ENCODE measurements at regions not wholly inside any gene's neighbourhood (a gene's known extent, or its start where the extent isn't known, plus 50 kb on each side); places are given as distances from the start of the nearest gene placed in this dataset.

DNA sequence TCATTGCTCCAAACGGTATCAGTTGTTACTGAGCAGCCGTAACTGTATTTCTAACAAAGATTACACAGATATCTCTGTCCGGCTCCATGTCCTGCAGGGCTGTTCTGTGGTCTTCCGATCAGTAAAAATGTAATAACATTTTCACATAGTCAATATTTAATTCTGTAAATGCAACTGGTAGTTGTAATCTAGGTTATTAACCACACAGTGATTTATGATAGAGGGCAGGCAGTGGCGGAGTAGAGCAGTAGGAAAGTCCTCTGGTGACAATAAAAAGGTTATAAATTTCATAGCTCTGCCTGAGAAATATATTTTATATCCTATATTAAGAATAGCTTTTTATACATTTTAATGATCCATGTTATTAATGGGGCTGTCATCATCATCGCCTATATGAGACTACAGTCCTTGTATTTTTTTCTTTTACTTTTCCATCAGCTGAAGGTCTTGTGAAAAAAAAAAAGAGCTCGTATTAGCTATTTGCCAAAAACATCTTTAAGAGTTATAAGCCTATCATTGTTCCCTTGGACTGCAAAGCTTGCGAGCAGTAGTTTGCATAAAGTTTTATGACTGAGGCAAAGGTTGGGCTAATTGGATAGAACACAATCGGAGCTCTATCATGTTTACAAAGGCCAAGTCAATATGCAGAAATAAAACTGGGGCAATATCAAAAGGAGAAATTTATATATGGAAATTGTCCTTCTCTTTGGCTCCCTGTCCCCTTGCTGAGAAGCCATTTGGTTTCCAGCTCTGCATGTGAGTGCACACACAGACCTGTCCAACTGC is 648.0 kb downstream of the IRX1 start:
- DNase-seq = no peak

DNA sequence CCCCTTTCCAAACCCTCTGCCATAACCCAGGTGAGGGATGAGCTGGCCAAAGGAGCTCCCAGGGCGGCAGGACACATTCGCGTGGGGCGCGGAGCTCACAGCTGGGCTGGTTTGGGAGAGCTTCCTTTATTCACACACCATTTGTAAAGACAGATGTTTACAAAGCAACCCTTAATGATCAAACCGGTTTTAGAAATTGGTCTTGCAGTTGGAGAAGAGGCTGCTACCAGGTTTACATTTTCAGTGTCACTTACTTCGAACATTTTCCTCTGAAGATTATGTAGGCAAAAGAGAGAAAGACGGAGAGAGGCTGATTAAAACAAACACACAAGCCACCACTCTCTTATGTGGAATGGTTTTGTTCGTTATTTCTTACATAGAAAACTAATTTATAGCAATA is 648.7 kb downstream of the IRX1 start:
- DNase-seq = no peak

DNA sequence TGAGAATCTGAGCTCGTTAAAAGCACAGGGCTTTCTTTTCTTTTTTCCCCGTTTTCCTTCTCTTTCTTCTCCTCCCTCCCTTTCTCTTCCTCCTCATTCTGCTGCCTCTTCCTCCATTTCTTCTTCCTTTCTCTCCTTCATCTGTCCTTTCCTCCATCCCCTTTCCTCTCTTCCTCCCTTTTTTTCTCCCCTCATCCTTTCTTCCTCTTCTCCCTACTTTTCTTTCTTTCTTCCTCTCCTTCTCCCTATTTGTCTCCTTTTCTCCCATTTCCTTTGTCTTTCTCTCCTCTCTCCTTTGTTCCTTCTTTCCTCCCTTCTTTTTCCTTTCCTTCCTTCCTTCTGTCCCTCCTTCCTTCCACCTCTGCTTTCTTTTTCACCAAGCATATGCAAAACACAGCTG is 649.4 kb downstream of the IRX1 start:
- DNase-seq = no peak

DNA sequence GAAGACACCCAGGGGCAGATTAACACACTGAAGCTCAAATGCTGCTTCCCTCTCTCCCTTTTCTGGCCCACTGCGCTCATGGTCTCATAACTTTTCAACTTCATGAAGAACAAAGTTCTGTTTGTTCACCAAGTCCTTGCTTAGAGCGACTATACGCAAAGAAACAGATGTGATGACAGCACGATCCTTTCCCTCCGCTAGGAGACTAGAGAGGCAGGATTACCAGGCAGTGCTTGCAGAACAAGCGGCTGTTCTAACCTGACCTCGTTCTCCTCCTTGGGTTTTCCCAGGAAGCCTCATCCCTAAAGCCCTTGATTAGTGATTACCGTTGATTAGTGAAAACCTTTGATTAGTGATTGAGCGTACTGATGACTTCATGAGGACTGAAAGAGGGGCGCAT is 649.9 kb downstream of the IRX1 start:
- no peak for DNase-seq

DNA sequence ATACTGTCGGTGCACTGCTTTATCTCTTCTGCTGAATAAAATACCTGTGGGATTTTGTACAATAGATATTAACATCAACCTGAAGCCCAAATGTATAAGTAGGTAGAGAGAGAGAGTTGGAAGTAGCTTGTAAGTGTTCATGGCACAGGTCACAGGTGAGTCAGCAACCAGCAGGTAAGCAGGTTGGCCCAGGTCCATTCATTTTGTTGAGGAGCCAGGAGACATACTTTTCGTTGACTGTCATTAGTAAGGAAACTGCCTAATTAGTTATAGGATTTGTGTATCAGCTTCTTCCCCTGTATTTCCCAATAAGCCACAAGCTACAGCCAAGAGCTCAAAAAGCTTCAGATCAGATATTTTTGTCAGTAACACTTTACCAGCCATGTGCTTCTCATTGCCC is 650.8 kb downstream of the IRX1 start:
- no peak for DNase-seq

DNA sequence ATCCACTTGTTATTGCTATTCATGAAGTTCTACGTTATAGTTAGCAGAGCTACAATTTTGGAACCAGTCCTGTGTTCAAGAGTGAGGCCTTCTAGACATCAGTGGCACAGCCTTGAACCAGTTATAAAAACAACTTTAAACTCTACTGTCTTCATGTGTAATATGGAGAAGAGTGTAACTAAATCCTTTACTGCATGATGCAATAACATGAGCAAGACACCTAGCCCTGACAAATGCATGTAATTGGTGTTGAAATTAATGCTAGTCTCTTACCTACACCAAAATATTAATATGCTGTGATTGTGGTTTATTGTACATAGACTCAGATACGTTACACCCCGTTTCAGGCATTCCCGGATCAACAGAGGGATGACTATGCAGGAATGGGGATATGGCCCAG is 654.6 kb downstream of the IRX1 start:
- no peak for DNase-seq

DNA sequence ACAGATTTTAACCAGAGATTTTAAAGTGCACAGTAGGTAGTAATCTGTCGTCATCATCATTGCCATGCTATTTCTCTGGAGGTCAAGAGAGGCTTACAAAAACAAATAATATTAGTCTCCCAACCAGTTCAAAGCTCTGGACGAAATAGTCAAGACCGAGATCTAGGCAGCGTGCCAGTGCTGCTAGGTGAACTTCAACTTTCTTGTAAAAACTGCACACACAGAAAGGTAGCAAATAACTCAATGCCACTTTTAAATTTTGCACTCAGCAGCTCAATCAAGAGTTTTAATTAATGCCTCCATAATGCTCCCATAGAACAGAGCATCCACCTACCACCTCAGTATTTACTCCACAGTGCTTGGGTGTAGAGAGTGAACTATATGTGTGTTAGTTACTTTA is 656.8 kb downstream of the IRX1 start:
- no peak for DNase-seq

DNA sequence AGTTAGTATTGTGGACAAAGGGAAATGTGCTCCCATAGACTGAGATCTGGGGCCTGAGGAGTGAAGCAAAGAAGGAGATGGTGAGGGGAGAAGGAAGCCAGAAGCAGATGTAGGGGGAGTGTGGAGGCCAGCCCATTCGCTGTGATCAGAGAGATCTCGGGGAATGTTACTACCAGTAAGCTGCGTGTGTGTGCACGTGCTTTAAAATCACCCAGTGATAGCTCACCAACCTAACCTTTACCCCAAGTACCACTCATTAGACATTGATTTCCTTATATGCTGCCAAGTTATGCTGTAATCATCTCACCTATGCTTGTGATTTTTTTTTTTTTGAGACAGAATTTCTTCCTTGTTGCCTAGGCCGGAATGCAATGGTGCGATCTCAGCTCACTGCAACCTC is 659.1 kb downstream of the IRX1 start:
- DNase-seq = no peak

DNA sequence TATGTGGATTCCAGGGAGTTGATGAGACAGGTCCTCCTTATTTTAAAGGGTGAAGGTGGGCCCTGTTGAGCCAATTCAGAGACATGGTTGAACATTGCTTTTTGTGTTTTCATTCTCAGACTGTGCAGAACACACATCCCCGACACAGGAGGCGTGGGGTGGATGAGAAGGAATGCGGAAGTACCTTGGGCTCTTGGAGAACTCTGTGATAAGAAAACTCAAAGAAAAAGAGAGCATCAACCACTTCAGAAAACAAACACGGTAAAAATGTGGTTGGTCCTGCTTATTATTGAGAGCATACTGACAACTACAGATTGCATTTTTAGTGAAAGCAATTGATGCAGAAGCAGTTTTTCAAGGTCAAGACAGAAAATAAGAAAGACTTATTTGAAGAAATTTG is 659.8 kb downstream of the IRX1 start:
- no peak for DNase-seq

DNA sequence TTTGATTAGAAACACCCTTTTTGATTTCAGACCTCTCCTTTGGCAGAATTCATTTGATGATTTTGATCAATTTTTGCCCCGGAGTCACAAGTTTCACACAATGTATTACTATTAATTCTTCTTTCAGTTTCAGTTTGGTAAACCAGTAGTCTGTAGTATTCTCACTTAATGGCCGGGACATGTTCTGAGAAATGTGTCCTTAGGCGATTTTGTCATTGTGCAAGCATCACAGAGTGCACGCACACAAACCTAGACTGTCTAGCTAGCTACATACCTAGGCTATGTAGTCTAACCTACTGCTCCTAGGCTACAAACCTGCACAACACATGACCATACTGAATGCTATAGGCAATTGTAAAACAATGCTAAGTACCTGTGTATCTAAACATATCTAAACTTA is 662.5 kb downstream of the IRX1 start:
- DNase-seq = no peak

DNA sequence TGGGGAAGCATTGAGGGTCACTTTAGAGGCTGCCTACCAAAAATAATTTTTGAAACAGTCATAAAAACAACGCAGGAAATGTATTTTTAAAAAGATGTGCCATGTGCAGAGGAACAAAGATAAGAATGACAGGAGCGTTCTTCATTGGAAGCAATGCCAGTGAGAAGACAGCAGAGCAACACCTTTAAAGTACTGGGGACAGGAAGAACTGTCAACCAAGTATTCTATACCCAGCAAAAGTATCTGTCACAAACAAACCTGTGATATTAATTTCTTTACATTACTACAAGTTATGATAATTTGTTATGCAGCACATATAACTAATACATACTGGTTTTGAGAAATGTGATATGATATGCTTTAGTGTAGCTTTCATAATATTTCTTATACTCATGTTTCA is 675.6 kb downstream of the IRX1 start:
- no peak for DNase-seq

DNA sequence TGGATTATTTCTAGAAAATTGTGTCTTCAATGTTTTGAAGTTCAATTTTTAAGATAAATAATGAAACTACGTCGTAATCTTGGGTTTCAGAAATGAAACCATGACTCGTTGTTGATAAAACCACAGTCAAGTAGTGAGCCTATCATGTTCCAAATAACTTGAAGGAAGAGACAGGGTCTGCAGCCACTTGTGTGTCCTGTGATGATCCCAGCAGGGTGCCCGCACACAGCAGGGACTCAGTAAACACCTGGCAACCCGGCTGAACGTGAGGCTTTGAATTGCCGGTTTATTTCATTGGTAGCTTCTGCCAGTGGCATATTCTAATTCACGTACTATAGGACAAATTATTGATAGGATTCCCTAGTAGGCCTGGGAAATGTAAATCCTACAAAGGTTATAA is 679.6 kb downstream of the IRX1 start:
- no peak for DNase-seq

DNA sequence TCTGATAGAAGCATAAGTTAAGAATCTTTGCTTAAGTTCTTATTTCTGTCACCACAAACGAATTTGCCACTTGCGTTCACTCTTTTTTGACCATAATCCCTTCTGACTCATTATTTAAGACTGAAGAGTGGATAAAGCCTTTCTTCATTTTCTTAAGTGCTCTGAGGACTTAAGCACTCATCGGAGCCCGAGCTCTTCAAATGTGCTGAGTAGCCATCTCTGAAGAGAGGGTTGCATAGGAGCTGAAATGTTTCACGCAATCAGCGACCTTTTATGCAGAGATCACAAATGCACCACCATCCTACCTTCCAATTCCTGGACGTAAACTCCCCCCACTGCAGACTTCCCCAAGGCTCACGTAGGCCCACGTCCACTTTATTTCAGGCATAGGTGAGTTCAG is 699.2 kb downstream of the IRX1 start:
- DNase-seq = no peak

DNA sequence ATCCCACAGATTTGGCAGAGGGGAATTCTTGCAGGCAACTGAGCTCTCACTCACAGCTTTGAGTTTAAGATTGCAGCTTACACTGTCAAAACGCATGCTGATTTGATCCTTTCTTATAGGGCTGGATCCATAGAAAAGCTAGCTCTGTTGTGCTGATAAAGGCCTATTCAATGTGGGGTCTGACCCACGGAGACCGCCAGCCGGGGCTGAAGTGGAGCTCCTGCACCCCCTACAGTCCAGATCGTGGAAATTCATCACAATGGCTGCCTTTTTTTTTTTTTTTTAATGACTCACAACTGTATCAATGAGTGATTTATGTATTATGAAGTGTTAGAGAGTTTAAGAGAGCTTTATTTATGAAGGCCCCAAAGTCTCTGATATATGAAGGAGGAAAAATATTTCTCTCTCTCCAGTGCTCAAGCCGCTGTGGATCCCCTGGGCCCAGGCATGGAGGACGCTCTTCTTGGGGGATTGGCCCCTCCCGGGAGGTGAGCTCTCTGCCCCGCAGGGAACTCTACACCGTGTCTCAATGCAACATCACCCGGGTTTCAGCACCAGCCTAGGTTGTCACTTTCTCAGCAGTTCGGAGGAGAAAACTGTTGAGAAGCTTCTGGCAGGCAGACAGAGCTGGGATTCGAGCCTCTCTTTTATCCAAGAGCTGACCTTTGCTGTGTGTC is 700.2 kb downstream of the IRX1 start:
- no peak for DNase-seq

DNA sequence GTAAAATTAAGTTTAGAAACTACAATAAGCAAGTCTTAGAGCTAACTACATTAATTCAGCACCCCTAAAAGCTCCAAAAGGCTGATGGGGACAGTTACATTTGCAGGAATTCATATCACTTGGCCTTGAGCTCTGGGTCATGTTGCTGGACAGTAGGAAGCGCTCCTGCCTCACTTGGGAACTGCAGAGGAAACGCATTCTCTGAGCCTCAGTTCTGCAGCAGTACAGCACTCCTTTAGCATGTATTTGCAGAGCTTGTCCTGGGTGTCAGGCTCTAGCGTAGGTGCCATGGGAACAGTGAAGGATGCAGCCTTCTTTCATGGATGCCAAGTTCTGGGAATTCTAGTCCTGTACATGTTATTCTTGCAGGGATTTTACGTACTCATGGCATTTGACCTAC is 710.4 kb downstream of the IRX1 start:
- no peak for DNase-seq

DNA sequence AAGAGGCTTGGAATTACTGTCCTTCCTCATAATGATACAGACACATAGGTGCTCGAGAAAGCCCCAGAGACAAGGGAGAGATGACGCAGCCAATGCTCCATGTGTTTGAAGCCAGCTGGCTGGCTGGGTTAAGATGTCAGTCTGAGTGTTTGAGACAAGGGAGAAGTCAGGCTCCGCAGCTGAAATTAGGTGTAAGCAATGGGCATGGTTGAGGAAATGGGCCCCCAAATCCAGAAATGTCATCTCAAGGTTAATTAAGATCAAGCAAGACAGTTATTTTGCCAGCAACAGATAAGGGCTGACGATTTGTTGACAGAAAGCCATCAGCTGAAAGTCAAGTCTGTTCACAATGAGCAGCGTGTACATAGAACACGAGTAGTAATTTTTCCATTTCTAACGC is 713.4 kb downstream of the IRX1 start:
- DNase-seq = no peak

DNA sequence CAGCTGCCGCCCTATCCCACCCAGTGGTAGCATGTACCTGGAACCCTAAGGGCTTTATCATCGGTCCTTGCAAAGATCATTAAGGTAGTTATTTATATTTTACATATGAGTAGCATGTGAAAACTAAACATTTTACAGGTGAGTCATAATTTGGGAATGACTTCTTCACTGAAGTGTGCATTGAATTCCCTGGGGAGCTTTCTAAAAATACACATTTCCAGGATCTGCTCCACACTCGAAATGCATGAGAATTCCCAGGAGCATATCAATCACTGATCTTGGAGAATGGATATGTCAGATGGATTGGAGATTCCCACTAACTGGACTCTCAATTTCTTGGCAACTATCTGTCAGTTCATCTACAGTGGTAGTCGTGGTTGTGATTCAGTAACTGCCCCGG is 717.5 kb downstream of the IRX1 start:
- no peak for DNase-seq

DNA sequence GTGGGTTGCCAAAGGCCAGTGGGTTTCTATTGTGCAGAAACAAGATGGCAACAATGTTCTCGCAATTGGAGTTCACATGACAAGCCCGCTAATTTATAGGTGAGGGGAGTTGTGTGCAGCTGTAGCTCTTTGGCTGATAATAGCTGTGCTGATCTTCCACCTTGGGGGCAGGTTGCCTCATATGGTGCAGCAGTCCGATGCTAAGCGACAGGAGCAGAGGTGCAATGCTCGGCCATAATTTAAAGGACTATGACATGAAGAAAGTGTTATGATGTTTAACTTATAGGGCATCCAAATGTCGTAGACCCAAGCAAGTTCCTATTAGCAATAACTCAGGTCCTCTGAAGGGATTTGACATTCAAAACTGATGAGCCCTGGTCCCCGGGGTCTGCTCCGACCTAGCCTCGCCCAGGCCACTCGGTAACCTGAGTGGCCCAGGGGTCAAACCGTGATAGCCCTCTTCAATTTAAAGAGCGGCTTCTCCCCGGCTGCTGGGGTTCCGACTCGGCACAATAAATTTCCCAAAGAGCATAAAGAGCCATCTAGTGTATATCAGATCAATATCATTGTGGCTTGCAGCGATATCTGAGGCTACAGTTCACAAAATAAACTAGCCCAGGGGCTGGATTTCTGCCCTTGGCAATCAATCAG is 724.0 kb downstream of the IRX1 start:
- DNase-seq = no peak

DNA sequence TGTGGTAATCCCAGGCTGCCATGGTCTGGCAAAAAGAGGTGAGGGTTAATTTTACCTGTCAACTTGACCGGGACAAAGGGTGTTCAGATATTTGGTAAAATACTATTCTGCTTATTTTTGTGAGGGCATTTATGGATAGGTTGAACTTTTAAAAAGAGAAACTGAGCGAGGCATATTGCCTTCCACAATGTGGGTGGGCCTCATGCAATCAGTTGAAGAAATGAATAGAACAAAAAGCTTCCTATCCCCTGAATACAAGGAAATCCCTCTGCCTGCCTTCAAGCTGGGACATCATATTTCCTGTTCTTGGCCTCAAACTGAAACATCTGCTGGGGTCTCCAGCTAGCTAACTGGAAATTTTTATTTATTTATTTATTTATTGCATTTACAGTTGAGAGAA is 734.7 kb downstream of the IRX1 start:
- DNase-seq = no peak

DNA sequence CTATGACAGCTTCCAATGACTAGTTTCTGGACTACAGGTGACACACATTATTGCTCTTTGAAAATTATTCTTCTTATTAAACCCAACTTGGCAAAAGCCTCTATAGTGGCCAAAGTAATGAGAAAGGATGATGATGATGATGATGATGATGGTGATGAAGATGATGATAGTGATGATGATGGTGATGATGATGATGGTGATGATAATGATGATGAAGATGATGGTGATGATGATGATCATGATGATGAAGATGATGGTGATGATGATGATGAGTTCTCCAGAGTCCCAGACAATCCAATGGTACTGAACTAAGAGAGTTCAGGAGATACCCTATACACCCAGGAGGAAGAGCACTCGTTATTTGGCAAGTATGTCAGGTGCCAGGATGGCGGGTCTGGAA is 739.4 kb downstream of the IRX1 start:
- DNase-seq = no peak

DNA sequence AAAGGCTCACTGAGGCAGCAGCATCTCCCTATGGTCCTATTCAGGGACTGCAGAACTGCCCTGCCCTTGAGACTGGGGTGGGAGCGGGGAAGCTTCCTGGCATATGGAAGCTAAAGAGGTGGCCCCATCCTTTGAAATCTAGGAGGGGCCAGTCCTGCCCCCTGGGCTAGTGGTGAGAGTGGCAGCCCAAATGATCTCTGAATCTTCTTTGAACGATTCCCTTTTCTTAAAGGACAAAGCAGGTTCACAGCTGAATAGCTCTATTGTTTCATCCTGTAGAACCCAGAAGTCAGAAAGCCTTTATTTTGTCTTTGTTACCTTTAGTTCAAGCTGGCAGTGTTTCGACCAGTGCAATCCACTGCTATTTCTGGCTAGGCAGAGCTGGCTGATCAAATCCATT is 741.9 kb downstream of the IRX1 start:
- DNase-seq = no peak

DNA sequence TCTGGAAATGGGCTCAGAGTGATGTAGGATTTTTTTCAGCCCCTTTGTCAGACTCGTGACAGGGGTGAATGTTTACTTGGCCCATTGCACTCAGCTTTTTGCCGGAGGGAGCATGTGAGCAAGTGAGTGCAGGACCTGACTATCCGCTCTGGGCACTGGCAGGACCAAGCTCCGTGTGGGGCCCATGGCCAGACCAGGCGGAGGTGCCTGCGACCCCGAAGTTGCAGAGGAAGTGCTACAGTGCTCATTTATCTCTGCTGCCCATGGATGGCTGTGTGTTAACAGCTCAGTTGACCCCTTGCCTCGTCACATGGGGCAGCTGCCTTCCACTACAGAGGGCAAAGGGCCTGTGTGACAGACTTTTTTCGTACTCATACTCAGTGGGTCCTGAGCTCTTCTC is 744.3 kb downstream of the IRX1 start:
- no peak for DNase-seq

DNA sequence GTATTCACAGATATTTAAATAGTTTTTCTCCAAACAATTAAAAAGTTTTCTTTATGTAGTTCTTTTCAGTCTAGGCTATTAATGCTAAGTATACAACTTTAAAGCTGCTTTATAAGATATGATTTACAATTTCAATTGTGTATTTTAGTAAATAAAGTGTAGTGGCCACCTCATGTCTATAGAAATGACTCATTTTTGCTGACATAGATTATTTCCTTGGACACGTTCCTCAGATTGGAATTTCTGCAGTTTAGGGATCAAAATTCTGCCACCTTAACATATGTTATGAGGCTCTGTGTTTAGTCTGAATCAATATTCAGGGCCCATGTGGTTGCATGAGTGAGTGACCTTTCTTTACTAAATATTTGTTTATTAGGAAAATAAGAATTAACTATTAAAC is 750.2 kb downstream of the IRX1 start:
- no peak for DNase-seq

DNA sequence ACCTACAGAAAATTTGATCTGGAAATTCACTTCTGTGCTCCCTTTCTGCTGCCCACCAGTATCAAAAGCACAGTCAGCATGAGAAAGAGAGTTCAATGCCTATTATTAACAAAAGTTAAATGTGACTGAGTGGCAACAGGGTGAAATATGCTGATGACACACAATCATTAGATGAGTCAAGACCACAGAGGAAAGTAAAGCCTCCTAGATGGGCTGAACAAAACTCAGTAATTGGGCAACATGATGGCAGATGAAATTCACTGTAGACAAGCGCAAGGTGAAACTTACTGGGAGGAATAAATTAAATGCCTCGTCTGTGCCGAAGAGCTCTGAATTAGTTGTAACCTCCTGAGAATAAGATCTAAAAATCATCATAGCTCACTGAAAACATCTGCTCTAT is 752.8 kb downstream of the IRX1 start:
- DNase-seq = no peak

DNA sequence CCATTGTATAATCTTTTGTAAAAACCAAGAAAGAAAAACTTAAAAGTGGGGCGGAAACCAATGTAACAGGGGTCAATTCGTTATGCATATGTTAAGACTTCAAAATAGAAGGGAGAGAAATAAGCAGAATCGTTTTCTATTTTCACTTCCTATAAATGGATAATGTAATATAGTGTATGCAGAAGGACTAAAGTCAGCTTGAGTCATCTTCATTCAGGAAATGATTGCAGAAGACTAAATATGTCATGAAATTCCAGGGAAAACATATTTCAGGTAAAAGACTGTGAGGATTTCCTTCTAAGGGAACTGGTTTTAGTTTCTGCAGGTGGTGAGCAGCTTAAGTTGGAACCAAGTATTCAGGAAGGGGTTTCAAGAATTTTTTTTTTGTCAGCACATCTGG is 753.3 kb downstream of the IRX1 start:
- no peak for DNase-seq
